Stromal cell of bone marrow (primary cell): ENCODE measurements at regions not wholly inside any gene's neighbourhood (a gene's known extent, or its start where the extent isn't known, plus 50 kb on each side); places are given as distances from the start of the nearest gene placed in this dataset.

Experiments used
- DNase-seq: peaks from one replicate; pipeline ENCODE4 v3.0.0-alpha.2; 2012; ENCODE audit warnings: low read depth

- no peak for DNase-seq
Measured at GRCh38 chr2:181836583-181836982, 54.9 kb upstream of the ITPRID2 start.

- no peak for DNase-seq
Measured at GRCh38 chr2:181837563-181837962, 54.0 kb upstream of the ITPRID2 start.

DNA sequence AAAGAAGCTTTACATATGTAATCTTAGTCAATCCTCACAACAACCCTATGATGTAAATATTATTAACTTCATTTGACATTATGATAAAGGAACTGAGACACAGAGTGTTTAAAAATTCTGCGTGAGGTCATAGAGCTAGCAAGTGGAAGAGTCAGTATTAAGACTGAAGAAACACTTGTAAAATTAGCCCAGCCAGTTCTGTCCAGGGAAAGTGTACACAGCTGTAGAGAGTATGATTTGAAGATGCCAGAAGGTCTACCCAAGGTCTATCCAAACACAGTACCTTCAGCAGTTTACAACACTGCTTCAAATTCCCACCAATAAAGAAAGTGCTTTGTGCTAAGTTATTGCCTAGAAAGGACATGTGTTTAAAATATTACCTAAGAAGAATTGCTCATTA, 51.7 kb upstream of the ITPRID2 start:
- no peak for DNase-seq

GRCh38 chr2:181841079-181841478, 50.5 kb upstream of the ITPRID2 start:
- DNase-seq, result no peak
